ENCODE measurements at regions not wholly inside any gene's neighbourhood (a gene's known extent, or its start where the extent isn't known, plus 50 kb on each side); places are given as distances from the start of the nearest gene placed in this dataset.

- no peak for DNase-seq
Measured at GRCh38 chr6:41451515-41452163, 94.5 kb upstream of the FOXP4 start.

DNA sequence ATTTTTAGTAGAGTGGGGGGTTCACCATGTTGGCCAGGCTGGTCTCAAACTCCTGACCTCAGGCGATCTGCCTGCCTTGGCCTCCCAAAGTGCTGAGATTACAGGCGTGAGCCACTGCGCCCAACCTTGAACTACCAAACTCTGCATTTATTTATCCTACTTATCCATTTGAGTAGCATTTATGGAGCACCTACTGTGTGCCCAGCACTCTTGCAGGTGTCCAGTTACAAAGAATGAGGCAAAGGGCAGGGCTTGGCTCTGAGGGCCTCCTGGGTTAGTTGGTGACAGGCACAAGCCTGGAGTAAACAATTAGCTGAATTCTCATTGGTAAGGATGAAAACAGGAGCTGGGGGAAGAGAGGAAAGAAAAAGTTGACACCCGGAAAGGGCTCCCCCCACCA is 93.4 kb upstream of the FOXP4 start:
- DNase-seq, result no peak

DNA sequence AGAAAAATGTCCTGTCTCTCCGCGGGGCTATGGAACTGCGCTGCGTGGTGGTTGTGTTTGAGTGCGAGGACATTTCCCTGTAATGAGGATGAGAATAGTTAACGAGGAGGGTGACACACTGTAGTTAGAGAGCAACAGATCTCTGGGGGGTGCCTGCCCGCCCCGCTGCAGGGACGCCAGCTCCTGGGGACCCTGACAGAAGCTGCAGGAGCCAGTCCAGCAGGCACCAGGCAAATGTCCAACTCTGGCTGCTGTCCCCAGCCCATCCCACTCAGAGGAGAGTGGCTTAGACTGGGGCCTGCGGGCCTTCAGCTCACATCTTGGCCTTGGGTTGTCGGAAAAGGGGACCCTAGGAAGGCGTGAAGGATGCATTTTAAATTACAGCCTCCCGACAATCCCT is 92.9 kb upstream of the FOXP4 start:
- no peak for DNase-seq

DNA sequence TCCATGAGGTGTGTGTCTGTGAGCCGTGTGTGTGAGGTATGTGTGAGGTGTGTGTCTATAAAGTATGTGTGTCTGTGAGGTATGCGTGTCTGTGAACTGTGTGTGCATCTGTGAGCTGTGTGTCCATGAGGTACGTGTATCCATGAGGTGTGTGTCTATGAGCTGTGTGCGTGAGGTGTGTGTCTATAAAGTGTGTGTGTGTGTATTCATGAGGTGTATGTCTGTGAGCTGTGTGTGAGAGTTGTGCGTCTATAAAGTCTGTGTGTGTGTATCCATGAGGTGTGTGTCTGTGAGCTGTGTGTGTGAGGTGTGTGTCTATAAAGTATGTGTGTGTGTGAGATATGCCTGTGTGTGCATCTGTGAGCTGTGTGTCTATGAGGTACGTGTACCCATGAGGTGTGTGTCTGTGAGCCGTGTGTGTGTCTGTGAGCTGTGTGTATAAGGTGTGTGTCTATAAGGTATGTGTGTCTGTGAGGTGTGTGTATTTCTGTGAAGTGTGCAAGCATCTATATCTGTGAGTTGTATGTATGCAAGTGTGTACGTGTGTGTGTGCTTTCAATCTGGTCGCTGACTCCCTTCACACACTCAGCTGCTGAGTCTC is 91.9 kb upstream of the FOXP4 start:
- DNase-seq, result no peak

DNA sequence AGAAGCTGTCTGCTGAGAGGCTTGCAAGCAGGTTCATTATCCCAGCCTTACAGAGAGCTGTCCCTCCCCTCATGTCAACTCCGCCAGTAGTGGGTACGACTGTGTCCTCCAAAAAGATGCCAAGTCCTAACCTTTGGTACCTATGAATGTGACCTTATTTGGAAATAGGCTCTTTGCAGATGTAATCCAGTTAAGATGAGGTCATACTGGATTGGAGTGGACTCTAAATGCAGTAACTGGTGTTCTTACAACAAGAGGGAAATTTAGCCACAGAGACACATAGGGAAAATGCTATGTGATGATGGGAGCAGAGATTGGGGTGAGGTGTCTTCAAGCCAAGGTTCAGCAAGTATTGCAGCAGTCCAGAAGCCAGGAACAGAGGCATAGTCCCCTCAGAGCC is 90.8 kb upstream of the FOXP4 start:
- DNase-seq, result no peak

DNA sequence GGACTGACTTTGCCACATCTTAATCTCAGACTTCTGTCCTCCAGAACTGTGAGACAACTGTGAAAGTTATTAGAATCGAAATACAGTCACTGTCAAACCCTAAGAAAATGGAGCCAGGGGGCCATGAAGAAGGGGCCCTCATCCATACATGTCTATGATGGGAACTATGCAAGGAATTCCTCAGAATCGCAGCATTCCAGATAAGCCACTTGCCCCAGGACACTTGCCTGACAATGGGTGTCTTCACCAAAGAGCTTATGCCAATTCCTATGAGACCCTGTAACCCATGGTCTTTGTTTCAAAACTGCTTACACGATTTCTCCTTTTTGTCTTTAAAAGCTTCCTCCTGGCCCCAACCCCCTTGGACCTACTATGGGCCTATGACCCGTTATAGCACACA is 90.4 kb upstream of the FOXP4 start:
- no peak for DNase-seq

GRCh38 chr6:41457303-41457670 is 88.9 kb upstream of the FOXP4 start:
- no peak for DNase-seq

DNA sequence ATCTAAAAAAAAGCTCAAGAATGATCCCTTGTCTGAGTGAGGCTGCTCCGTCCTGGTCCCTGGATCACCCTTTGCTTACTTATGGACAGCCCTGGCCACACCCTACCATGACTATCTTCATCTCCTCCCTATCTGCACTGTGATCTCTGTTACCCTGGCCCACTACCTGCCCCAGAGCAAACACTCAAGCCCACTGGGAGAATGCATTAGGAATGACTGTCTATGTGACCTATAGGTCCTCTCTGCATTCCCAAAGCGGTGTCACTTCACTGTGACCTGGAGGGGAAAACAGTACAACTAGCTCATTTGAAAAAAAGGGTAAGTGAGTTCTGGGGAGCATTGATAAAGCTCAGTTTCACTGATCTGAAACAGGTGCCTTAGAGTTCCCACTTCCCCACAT is 86.4 kb upstream of the FOXP4 start:
- no peak for DNase-seq

DNA sequence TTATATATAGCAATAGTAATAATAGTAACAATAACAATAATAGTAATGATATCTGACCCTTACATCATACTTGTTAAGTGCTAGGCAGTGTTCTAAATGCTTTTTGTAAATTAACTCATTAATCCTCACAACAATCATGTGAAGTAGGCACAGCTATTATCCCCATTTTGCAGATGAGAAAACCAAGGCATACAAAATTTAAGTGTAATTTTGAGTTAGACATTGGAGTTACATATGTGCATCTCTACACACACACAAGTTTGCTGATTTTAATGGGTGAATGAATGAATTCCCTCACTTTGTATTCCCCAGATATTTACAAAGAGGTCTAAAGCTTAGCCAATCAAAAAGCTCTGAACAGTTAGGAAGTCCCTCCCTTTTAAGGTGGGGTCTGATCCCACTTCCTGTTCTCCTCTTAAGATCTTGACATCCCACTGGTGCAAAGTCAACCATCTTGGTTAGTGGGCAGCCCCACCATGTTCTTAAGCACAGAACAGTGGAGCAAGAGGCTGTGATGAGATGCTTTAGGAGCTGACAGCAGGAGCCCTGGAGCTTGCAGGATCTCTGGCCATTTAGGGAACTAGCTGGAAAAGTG is 85.3 kb upstream of the FOXP4 start:
- no peak for DNase-seq

GRCh38 chr6:41462033-41462432 is 84.1 kb upstream of the FOXP4 start:
- no peak for DNase-seq

DNA sequence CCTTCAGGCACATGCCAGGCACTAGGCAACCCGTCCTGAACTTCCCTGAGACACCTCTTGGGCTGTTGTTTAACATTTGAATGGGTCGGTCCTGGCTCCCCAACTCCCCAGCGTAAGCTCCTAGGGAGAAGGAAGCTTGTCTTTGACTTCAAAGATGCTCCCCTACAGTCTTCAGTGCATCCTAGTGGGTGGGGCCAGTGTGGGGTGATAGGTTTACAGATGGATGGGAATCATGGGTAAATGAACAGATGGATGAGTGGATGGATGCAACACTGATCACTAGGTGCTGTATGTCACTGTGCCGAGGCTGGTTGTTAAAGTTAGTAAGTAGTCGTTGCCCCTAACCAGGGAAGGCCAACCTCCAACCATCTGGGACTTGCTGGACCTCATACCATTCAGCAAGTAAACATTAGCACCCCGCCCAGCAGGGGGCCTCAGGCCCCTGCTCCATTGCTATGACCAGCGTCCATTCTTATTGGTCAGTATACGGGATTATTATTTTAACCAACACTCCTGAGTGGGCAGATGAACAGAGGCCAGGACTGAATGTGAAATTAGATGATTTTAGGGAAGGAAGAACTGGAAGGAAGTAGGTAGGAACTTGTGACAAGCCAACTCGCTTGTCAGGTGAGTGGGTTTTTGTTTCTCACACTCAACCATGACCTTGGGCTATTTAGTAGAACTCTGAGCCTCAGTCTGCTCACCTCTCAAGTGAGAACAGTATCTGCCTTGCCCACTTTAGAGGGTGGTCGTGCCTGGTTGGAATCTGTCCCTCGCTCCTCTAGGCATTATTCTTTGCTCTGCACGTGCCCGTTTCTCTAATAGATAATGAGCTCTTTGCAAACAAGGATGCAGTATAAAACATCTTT is 82.9 kb upstream of the FOXP4 start:
- no peak for DNase-seq

GRCh38 chr6:41464019-41464418 is 82.2 kb upstream of the FOXP4 start:
- no peak for DNase-seq

DNA sequence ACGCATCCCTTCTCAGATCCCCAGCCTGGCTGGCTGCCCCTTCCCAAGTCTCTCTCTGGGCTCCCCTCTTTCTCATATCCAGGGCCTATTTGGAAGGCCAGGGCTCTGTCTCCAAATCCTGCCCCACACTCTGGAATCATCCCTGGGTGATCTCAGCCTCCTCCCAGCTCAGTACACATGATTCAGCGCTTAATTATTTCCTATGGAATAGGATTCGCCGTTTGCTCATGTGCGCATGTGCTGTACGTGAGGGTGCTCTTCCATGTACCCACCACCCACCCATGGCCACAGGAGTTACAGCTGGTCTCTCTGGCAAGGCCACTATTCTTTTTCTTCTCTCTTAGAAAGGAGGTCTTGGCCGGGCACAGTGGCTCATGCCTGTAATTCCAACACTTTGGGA is 81.7 kb upstream of the FOXP4 start:
- DNase-seq, result no peak

GRCh38 chr6:41466437-41466990 is 79.7 kb upstream of the FOXP4 start:
- no peak for DNase-seq

- no peak for DNase-seq
Measured at GRCh38 chr6:41467061-41467460, 79.1 kb upstream of the FOXP4 start.

GRCh38 chr6:41467627-41468404 is 78.4 kb upstream of the FOXP4 start:
- DNase-seq, result no peak

DNA sequence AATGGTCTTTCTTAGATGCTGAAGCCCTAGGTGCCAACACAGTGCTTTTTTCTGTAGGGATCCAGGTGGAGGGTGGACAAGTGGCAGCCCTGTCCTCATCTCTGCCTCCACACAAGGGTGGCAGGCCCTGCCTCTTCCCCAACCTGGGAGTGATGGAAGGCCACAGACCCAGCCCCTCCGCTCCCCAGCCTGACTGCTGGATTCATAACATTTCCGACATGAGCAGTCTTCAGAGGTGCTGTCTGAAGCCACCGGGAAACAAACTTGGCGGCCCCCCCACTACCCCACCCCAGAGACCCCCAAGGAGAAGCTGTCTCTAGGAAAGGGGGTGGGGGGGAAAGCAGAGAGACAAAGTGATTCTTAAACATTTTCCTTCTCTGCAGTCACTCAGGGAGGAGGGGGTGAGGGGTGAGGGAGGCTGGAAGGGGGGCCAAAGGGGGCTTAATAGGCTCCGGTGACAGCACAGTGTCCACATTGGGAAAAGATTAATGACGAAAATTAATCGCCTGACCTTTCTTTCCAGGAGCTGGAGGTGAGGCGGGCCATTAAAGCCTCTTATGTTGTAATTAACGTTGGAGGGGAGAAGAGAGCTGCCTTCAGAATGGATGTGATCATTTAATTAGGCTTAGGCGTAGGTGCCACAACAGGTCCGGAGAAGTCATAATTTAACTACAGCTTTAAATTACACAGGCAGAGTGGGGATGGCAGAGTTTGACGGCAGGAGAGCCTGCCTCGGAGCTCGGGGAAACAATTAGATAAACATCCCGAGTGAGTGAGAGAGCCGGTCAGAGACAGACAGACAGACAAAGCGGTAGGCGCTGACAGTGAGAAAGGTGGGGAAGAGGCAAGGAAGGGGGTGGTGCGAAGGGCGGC is 76.8 kb upstream of the FOXP4 start:
- DNase-seq, result no peak

DNA sequence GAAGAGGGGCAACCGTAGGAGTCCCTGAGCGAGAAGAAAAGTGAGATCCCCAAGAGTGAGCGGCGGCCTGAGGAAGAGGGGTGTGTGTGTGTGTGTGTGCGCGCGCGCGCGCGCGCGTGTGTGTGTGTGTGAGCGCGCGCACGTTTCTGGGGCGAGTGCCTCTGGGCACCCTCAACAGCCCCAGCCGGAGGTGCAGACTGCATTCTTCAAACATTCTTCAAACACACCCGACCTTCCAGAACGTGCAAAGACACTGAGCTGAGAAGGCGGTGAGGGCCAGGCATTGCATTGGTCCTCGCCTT is 76.2 kb upstream of the FOXP4 start:
- no peak for DNase-seq

GRCh38 chr6:41470331-41471063 is 75.7 kb upstream of the FOXP4 start:
- peak; percentile 7 for DNase-seq

DNA sequence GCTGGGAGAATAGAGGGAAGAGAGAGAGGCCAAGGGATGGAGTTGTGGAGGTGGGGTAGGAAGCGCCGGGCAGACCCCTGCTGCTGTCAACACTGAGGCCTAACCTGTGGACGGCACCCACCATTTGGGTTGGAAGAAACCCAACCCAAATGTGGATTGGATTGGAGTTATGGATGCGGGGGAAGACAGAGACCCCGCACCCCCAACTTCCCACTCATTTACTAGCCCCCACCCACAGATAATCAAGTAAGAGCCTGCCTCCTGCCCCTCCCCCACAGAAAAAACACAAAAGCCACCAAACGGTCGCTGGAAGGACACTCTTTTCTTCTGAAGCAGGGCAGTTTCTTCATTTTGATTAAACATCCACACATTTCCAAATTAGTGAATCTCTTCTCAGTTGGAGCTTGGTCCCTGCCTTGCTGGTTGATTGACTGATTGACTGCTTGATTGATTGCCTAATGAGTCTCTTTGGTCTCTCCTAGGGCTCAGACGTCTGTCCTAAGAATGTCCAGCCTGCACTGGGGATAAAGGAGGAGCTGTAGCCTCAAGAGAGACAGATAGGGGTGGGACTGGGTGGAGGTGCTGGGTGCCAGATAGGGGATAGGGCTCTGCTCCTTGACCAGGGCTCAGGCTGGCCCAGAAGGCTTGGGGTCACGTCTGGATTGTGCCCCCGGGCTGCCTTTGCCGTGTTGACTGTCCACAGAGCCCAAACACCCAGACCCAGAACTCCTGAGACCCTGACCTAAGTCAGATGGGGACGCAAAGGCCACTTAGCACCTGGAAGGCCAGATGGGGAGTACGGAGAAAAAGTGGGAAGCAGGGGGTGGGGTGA is 74.9 kb upstream of the FOXP4 start:
- no peak for DNase-seq
